GM19452 (cell line): ENCODE measurements at regions not wholly inside any gene's neighbourhood (a gene's known extent, or its start where the extent isn't known, plus 50 kb on each side); places are given as distances from the start of the nearest gene placed in this dataset.

Experiments
- ATAC-seq: cut with Tn5 transposase; IDR thresholded peaks from one replicate; pipeline ENCODE4 v1.9.1; 2021; ENCODE audit not compliant: unreplicated experiment

DNA sequence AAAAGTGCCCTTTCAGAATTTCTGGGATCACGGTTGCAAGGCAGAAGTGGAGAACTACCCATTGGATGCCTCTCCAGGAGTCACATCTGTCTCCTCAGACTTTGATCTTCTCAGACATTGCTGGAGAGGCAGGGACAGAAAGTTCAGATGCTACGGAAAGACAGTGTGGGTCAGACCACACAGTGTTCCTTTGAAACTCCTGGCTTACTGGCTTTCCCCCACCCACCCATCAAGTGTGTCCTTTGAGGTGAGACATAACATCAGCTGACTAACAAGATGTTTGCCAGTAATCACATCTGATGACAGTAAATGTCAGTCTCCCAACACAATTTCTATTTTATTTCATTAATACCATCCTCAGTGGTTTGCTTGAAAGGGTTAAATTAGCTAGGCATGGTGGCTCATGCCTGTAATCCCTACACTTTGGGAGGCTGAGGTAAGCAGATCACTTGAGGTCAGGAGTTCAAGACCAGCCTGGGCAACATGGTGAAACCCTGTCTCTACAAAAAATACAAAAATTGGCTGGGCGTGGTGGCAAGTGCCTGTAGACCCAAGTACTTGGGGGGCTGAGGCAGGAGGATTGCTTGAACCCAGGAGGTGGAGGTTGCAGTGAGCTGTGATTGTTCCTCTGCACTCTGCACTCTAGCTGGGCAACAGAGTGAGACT is 67.2 kb upstream of the SNX9 start:
- ATAC-seq, result no peak

DNA sequence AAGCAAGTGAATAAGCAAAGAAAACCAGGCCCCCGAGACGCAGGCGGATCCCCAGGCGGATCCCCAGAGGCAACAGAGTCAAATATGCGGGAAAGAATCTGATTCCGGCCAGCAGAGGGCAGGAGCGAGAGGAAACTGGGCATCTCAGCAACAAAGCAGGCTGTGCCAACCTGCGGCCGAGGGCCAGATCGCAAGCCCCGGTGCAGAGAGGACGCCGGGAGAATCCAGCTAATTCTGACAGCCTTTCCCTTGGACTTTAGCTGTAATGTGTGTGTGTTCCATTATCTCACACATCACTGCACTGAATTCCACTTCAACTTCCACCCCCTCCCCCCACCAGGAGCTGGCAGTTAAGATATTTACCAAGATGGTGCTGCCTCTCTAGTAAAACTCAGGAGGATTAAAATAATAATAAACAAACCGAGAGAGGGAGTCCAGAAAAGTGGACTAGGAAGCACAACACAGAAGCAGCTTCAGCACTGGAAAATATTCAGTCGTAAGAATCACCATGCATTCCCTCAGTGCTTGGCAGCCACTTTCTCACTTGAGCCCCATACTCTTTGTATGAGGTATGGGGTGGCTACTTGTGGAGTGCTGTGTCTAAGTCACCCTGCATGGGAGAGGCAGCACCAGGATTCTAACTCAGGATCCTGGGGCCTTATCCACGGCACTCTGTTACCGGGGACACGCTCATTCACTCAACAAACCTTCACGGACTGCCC is 66.2 kb upstream of the SNX9 start:
- ATAC-seq, result no peak

DNA sequence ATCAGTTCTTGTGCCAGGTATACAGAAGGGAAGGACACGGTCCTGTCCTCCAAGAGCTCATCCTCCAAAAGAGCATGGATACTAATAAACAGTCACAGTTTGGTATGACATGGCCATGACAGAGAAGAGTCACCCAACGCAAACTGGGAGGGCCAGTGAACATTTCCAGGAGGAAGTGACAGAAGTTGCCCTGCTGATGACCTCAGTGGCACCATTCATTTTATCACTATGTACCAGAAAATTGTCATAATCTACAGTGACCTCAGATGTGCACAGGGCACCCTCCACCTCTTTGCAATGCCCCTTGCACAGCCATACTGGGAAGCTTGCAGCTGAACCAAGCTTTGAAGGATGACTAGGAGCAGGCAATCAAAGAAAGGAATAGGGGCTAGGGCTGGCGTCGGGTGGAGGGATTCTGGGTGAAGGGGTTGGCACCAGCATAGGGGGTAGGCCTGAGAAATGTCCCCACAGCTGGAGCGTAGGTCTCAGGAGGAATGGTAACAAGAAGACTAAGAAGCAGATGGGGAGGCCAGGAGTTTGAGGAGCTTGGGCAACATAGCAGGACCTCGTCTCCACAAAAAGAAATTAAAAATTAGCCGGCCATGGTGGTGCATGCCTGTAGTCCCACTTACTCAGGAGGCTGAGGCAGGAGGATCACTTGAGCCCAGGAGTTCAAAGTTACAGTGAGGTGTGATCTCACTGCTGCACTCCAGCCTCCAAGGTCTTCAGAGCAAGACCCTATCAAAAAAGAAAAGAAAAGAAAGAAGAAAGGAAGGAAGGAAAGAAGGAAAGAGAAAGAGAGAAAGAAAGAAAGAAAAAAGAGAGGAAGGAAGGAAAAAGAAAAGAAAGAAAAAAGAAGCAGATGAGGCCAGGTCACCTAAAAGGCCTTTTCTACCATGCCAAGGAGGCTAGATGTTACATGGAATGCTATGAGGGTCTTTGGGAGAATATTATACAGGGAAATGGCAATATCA is 65.3 kb upstream of the SNX9 start:
- no peak for ATAC-seq

- no peak for ATAC-seq
Measured at GRCh38 chr6:157758516-157759023, 64.5 kb upstream of the SNX9 start.

DNA sequence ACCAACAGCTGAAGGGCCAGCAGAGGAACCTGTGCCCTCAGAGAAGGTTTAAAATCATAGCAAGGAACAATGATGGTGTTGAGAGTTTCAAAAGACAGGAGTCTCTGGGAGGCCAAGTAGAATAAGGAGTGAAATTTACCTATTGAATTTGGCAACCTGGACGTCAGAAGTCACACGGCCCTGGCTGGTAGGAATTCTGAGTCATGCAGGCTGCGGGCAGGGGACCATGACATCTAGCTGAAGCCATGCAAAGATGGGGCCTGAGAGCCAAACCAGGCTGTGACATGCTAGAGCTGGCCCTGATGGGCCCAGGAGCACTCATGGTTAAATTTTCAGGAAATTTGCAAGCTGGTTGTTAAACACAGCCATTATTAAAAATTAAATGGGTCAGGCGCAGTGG is 64.0 kb upstream of the SNX9 start:
- ATAC-seq, result no peak

DNA sequence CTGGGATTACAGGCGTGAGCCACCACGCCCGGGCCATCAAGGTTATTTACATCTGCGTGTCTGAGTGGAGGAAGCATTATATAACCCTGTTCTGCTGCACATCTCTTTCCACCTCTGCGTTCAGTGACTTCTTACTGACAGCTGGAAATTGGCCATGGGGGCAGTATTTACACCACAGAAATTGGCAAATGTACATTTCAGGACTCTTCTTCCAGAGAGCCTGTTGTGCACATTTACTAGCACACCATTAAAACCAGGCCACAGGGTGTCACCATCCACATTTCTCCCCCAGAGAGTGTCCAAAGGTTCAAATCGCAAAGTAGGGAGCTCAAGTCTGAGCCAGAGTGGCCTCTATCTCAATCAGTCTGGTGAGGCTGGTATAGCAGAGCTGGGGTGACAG is 62.9 kb upstream of the SNX9 start:
- no peak for ATAC-seq

GRCh38 chr6:157760589-157761330 is 62.3 kb upstream of the SNX9 start:
- ATAC-seq, result peak; percentile 11

- ATAC-seq, result peak; percentile 45
Measured at GRCh38 chr6:157761331-157761921, 61.6 kb upstream of the SNX9 start.

GRCh38 chr6:157761926-157762325 is 61.1 kb upstream of the SNX9 start:
- no peak for ATAC-seq

DNA sequence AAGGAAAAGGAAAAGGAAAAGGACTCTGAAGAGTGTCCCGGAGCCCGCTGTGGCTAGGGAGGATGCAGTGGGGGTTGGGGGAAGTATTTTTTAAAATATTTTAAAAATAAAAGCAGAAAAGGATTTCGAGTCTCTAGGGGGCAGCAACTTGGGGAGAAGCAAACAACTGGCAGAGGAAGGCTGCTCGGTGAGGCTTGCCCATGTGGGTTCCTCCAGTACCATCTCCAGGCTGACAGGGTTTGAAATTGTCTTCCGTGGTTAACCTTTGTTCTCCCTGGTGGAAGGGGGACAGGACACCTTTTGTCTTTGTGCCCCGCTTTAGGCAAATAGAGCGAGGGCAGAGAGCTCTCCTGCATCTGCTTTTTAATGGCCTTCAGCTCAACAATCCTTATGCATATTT is 60.4 kb upstream of the SNX9 start:
- no peak for ATAC-seq

- ATAC-seq, result no peak
Measured at GRCh38 chr6:157763129-157763903, 59.7 kb upstream of the SNX9 start.

DNA sequence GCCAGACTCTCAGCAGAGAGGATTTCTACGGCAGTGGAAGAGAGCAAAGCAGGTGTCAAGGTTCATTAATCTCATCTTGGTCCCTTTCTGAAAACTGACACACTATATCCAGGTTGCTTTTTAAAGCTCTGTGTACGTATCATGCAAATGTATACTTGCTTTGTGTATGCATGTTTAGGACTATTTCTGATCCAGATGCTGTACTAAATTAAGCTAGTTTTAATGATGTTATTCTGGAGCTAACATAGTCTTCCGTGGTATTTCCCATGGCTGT is 59.2 kb upstream of the SNX9 start:
- peak; percentile 5 for ATAC-seq

DNA sequence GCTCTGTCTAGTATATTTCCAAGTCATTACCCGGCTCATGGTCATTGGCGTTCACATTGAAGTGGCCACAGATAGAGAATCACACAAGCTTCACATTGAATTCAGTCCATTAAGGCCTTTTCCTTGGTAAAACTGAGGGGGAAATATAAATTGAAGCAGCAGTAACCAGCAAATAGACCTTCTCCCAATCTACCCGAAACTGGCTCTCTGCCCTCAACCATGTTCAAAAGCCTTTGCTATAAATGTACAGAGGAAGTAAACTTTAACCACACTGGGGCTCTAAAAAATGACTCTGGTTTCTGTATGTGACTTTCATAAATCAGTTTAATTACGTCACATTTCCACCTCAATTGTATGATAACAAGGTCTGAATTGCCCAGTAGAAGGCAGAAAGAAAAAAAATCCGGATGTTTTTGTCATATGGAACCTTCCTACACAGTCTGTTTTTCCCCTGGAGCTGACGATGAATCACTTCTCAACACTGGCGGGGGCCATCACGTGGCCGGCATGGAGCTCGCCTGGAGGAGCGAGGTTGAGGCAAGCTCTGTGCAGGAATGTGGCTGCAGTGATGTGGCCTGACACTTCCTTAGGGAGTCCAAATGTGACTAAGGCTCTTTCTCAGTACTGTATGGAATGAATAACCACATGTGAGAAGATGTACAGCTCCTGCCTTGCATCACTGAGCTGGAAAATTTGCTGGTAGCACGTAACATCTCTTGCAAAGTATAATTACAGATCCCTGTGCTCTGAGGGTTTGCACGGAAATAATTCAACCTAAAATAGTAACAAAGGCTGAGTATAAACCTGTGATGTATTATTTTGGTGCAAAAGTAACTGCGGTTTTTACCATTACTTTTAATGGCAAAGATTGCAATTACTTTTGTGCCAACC is 58.6 kb upstream of the SNX9 start:
- peak; percentile 47 for ATAC-seq

DNA sequence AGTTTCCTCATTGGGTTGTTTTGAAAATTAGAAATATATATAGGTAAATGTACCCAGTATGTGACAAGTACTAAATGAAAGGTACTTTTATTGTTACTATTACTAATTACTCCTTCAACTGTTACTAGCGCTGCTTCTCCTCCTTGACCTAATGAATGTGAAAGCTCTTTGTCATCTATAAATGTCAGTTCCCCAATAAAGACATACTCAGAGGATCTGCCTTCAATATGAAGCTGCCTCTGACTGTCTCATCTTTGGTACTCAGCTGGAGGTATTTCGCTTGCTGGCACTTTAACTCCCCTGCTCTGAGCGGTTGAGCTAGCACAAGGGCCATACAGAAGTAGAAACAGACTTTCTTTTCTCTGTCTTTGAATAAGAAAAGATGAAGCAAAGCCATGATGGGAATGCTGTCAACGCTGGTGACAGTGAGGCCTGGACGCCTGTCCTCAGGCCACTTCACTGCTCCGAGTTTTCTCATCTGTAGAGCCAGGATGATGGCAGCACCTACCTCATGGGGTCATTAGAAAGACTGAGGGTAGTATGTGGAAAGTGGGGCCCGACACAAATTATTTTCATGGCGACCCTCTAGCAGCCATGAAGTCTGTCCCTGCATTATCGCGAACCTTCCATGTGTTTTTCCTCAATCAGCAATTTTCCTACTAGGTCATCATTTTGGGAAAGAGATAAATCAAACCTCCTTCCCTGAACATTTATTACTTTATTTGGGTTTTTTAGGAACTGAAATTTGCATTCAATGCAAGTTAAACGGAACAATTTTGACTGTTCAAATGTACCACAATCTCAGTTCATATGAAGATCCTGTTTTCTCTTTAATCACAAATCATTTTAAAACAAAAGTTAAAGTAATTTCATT is 55.9 kb upstream of the SNX9 start:
- no peak for ATAC-seq

DNA sequence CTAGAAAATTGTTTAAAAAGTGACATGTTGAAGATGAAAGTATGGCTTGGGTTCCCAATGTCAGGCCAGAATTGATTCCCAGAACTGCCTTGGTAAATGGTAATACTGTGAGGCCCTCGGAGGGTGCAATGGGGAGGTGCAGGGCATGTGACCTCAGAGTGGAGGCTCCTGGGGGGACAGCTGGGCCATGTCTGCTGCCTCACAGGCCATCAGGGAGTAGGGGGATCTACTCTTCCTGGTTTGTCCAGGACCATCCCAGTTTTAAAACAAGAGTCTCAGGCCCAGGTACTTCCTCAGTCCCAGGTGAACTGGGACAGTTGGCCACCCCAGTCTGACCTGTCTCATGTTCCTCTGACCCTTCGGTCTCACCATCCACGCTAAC is 55.3 kb upstream of the SNX9 start:
- no peak for ATAC-seq

DNA sequence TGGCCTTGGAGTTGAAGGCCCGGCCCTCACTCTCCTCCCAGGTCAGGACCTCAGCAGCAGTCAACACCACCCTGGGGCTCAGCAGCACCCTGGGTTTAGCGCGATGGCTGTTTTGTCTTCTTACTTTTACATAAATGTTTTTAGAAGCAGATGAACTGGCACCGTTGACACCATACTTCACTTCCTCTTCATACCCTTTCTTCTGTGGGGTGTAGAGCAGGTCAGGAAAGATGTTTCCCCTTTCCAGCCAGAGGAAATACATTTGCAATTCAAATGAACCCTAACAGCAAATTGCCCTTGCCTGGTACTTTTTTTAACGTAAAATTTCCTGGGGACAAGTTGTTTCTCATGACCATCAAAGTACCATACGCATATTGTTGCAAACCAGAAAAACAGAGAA is 54.7 kb upstream of the SNX9 start:
- no peak for ATAC-seq

DNA sequence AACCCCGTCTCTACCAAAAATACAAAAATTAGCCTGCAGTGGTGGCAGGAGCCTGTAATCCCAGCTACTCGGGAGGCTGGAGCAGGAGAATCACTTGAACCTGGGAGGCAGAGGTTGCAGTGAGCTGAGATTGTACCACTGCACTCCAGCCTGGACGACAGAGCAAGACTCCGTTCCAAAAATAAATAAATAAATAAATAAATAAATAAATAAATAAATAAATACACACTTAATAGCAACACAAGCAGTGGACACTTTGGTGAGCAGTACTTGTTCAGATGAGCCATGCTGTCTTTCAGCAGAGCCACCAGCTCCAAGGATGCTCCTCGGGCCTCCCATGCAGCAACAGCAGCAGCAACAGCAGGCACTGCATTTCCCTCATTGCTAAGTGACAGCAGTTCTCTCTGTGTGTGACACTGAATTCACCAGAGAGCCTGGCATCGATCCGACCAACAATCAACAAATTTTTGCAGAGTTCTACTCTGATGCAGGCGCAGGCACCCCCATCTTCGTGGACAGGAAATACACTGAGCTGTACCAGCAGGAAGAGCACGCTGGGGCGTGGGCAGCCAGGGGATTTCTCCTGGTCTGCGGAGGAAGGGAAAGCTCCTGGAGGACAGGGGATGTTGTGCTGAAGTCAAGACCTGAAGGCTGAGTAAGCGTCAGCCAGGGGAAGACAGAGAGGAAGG is 54.0 kb upstream of the SNX9 start:
- ATAC-seq, result no peak
